ENCODE measurements at regions not wholly inside any gene's neighbourhood (a gene's known extent, or its start where the extent isn't known, plus 50 kb on each side); places are given as distances from the start of the nearest gene placed in this dataset.
"Not testable (repeated sequence)": the region's sequence is repeated elsewhere in the genome, so short reads cannot be mapped to it uniquely, and the experiment has no call there.

GRCh38 chr16:29157051-29157923 is 172.4 kb downstream of the LAT start:
- DNase-seq = peak in 1 of 10 donors; percentile 76
- intact Hi-C loops (cut with DNase I) = not testable (repeated sequence)

- DNase-seq = peak in 1 of 10 donors; percentile 49
- intact Hi-C loops (cut with DNase I) = no loop called here
These were observed 171.7 kb downstream of the LAT start for GRCh38 chr16:29156511-29156910.

GRCh38 chr16:29155866-29156200 is 171.0 kb downstream of the LAT start:
- intact Hi-C loops (cut with DNase I) = not testable (repeated sequence)
- peak in 1 of 10 donors; percentile 76 for DNase-seq

- intact Hi-C loops (cut with DNase I) = not testable (repeated sequence)
- peak in 1 of 10 donors; percentile 78 for DNase-seq
These were observed 170.4 kb downstream of the LAT start for GRCh38 chr16:29155131-29155865.

DNA sequence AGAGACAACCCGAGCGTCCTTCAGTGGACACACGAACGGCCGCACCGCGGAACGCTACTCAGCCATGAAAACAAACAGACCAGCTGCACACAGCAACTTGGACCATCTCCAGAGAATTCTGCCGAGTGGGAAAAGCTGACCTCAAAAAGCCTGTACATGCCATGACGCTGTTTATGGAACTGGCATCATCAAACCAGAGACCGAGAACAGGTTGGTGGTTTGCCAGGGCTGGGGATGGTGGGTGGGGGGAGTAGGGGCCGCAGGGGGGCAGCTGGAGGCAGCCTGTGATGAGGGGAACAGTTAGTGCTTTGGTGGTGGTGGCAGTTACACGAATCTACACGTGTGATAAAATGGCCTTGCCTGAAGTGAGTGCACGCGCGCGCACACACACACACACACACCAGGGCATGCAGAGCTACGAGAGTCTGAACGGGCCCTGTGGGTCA is 169.8 kb downstream of the LAT start:
- intact Hi-C loops (cut with DNase I) = no loop called here
- peak in 1 of 10 donors; percentile 22 for DNase-seq

DNA sequence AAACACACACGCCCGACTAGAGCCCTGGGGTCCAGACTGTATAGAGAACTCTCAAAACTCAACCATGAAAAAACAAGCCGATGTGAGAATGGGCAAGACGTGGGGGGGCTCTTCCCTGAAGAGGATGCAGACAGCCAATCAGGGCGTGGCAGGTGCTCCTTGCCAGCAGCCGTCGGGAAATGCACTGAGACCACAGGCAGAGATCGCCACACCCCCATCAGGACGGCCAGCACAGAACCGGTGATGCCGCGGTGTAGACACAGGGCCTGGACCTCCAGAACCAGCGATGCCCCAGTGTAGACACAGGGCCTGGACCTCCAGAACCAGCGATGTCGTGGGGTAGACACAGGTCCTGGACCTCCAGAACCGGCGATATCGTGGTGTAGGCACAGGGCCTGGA is 169.2 kb downstream of the LAT start:
- intact Hi-C loops (cut with DNase I) = no loop called here
- DNase-seq = peak in 1 of 10 donors; percentile 55

- intact Hi-C loops (cut with DNase I) = not testable (repeated sequence)
- peak in 1 of 10 donors; percentile 47 for DNase-seq
These were observed 168.5 kb downstream of the LAT start for GRCh38 chr16:29153307-29153706.

GRCh38 chr16:29152544-29153031 is 167.7 kb downstream of the LAT start:
- DNase-seq = peak in 1 of 10 donors; percentile 33

GRCh38 chr16:29151317-29151716 is 166.5 kb downstream of the LAT start:
- intact Hi-C loops (cut with DNase I) = no loop called here
- DNase-seq = peak in 1 of 10 donors; percentile 38

More at GRCh38 chr16:29152544-29153031, 167.7 kb downstream of the LAT start:
- intact Hi-C loops (cut with DNase I) = not testable (repeated sequence)

DNA sequence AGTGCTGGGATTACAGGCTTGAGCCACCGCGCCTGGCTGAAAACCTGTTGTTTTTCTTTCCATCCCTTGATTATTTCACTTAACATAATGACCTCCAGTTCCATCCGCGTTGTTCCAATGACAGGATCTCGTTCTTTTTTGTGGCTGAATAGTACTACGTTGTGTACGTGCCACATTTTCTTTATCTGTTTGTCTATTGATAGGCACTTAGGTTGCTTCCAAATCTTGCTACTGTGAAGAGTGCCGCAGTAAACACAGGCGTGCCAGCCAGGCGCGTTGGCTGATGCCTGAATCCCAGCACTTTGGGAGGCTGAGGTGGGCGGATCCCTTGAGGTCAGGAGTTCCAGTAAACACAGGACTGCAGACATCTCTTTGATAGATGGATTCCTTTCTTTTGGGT is 165.1 kb downstream of the LAT start:
- intact Hi-C loops (cut with DNase I) = not testable (repeated sequence)
- DNase-seq = peak in 1 of 10 donors; percentile 61

- DNase-seq = peak in 2 of 10 donors; percentile 49 to 61
- intact Hi-C loops (cut with DNase I) = no loop called here
These were observed 164.0 kb downstream of the LAT start for GRCh38 chr16:29148867-29149272.

DNA sequence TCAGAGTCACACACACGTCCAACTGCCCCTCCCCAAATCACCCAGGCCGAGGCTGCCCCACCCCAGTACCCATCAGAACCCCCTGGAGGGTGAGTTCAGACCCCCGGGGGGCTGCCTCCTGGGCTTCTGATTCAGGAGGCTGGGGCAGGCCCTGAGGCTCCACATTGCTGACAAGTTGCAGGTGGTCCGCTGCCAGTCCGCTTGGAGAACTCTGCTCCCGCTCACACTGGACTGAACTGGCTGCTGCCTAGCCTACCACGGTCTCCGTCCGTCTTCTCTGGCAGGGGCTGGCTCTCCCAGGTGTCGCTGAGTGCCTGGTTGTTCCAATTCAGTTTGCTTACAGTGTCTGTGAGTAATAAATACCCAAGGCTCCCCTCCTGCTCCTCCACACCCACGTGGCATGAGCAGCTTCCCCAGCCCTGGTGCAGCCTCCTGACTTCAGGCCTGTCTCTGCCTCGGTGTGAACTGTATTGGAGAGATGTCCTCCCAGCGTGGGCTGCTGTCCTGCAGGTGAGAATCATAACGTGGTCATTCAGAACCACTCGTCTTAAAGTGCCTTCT is 163.4 kb downstream of the LAT start:
- peak in 3 of 10 donors; percentile 56 to 71 (median 64) for DNase-seq
- intact Hi-C loops (cut with DNase I) = no loop called here

DNA sequence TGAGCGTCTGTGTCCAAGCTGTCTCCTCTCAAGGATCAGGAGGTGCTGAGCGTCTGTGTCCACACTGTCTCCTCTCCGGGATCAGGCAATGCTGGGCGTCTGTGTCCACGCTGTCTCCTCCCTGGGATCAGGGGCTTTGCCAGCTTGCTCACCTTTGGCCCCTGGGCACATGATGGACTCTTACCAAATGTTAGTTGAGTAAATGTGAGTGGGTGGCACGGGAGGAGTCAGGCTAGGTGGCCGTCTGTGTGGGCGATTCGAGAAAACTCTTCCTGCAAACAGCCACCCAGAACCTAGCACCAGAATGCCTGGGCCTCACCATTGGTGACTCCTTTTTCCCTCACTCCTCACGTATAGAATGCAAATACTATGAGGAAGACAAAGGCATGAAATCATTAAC is 162.9 kb downstream of the LAT start:
- intact Hi-C loops (cut with DNase I) = not testable (repeated sequence)
- DNase-seq = peak in 2 of 10 donors; percentile 30 to 59

GRCh38 chr16:29146808-29147643 is 162.2 kb downstream of the LAT start:
- intact Hi-C loops (cut with DNase I) = not testable (repeated sequence)
- DNase-seq = peak in 3 of 10 donors; percentile 29 to 47 (median 38)

DNA sequence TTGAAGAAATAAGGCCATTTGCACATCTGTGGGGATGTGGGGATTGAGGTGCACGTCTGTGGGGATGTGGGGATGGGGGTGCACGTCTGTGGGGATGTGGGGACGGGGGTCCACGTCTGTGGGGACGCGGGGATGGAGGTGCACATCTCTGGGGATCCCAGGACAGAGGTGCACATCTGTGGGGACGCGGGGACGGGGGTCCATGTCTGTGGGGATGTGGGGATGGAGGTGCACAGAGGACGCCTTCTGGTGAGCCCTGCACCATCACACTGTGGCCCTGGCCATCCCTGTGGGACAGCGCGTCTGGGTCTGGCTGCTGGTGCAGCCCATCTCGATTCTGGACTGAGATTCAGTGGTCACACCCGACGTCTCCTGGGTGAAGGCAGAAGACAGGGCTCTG is 161.4 kb downstream of the LAT start:
- intact Hi-C loops (cut with DNase I) = no loop called here
- peak in 3 of 10 donors; percentile 22 to 44 (median 25) for DNase-seq

GRCh38 chr16:29145486-29146225 is 160.8 kb downstream of the LAT start:
- peak in 3 of 10 donors; percentile 16 to 66 (median 29) for DNase-seq

GRCh38 chr16:29145086-29145485 is 160.2 kb downstream of the LAT start:
- DNase-seq = peak in 3 of 10 donors; percentile 25 to 54 (median 50)
- intact Hi-C loops (cut with DNase I) = not testable (repeated sequence)

More at GRCh38 chr16:29145486-29146225, 160.8 kb downstream of the LAT start:
- intact Hi-C loops (cut with DNase I) = not testable (repeated sequence)

GRCh38 chr16:29144669-29145062 is 159.8 kb downstream of the LAT start:
- DNase-seq = peak in 2 of 10 donors; percentile 69 to 84
- intact Hi-C loops (cut with DNase I) = not testable (repeated sequence)

Measured in posterior cingulate gyrus (tissue), 11 donors.